WERI-Rb-1 (cell line): ENCODE measurements at regions not wholly inside any gene's neighbourhood (a gene's known extent, or its start where the extent isn't known, plus 50 kb on each side); places are given as distances from the start of the nearest gene placed in this dataset.

Experiments used
- DNase-seq: peaks from one replicate; pipeline ENCODE4 v3.0.0-alpha.2; 2020
- H3K27ac ChIP-seq: fragments of 250-450 bp; sonication (Bioruptor Pico); 2 replicates; pipeline ENCODE4 v1.5.1; 2020; ENCODE audit warnings: mild to moderate bottlenecking, moderate library complexity
- H3K27me3 ChIP-seq: fragments of 250-450 bp; sonication (Bioruptor Pico); 2 replicates; pipeline ENCODE4 v1.5.1; 2021; ENCODE audit warnings: mild to moderate bottlenecking, low read depth, moderate library complexity; ENCODE audit not compliant: insufficient read depth, severe bottlenecking
- H3K36me3 ChIP-seq: fragments of 250-450 bp; sonication (Bioruptor Pico); 2 replicates; pipeline ENCODE4 v1.5.1; 2020; ENCODE audit warnings: mild to moderate bottlenecking, moderate library complexity
- H3K4me3 ChIP-seq: 2 replicates; pipeline ENCODE4 v1.5.1; 2011; ENCODE audit warnings: low read depth, mild to moderate bottlenecking, control low read depth, low read length
- H3K9me3 ChIP-seq: fragments of 250-450 bp; sonication (Bioruptor Pico); 2 replicates; pipeline ENCODE4 v1.5.1; 2021; ENCODE audit warnings: mild to moderate bottlenecking, moderate library complexity; ENCODE audit not compliant: severe bottlenecking
- CTCF ChIP-seq: IDR thresholded peaks from 2 replicates; pipeline ENCODE4 v1.5.1; 2011; ENCODE audit warnings: low read depth, mild to moderate bottlenecking, control low read depth, inconsistent platforms, low read length

DNA sequence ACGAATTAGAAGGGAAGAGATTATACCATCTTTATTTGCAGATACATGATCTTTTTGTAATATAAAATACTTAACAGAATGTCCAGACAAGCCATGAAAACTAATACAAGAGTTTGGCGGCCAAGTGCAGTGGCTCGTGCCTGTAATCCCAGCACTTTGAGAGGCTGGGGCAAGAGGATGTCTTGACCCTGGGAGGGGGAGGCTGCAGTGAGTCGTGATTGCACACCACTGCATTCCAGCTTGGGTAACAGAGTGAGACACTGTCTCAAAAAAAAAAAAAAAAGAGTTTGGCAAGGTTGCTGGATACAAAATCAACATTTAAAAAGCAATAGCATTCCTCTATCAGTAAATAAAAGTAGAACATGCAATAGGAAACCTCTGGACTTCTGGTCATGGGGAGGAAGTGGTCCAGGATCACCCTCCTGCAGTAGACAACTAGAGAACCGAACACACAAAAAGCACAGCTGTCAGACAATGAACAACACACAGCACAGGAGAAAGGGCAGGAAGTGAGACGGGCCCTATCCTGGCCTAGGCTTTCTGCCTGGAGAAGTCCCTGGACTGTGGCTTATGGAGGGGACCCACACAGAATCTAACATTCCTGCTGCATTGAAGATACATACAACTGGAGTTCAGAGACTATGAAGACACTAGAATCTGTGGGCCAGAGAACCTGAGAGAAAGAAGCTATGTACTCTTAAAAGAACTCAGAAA, 118.9 kb upstream of the ARL4C start:
- H3K36me3 ChIP-seq = no peaks in the 10 kb centered on the region
- no peak for TF ChIP-seq CTCF
- no peak overlapping the region for H3K4me3 ChIP-seq
- no peaks in the 10 kb centered on the region for H3K9me3 ChIP-seq
- no peaks in the 10 kb centered on the region for H3K27me3 ChIP-seq
- H3K27ac ChIP-seq = no peak overlapping the region
- no peak for DNase-seq

DNA sequence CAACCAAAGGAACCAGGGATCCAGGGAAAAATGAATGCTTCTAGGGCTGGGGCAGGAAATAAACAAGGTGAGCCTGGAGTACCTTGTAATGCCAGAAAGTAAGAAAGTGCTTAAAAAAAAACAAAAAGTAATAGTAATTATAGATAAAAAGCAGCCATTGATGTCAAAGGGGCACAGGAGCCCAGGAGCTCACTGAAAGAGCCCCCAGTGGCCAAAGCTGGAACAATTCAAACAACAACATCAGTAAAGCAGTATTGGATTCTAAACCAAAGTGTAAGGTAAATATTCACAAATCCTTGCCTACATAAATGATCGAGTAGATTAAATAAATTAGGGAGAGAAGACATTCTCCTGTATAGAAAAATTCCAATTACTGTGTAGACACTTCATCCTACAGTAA, 114.3 kb upstream of the ARL4C start:
- Histone ChIP-seq H3K27me3 (no peaks in the 10 kb centered on the region), H3K36me3 (no peaks in the 10 kb centered on the region), H3K9me3 (no peaks in the 10 kb centered on the region), H3K27ac (no peak overlapping the region), H3K4me3 (no peak overlapping the region)
- TF ChIP-seq CTCF = peak; percentile 34
- no peak for DNase-seq

- no peaks in the 10 kb centered on the region for H3K9me3 ChIP-seq
- H3K36me3 ChIP-seq = no peaks in the 10 kb centered on the region
- no peak overlapping the region for H3K27ac ChIP-seq
- no peak overlapping the region for H3K4me3 ChIP-seq
- DNase-seq = no peak
- no peaks in the 10 kb centered on the region for H3K27me3 ChIP-seq
- no peak for TF ChIP-seq CTCF
These were observed 112.1 kb upstream of the ARL4C start for GRCh38 chr2:234608946-234609345.

DNA sequence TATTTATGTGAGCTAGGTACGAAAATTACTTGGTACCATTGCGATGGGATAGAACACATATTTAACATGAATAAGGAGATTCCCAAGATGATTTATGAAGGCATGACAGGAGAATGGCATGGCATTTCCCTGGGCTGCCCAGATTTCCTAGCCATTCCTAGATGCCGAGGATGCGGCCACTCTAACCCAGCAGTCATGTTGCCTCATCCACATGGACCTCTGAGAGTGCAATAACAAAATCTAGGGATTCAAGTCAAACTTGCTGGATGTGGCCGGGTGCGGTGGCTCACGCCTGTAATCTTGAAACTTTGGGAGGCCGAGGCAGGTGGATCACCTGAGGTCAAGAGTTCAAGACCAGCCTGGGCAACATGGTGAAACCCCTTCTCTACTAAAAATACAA, 110.8 kb upstream of the ARL4C start:
- no peaks in the 10 kb centered on the region for H3K9me3 ChIP-seq
- no peaks in the 10 kb centered on the region for H3K36me3 ChIP-seq
- H3K4me3 ChIP-seq = no peak overlapping the region
- H3K27ac ChIP-seq = no peak overlapping the region
- TF ChIP-seq CTCF = no peak
- no peaks in the 10 kb centered on the region for H3K27me3 ChIP-seq
- no peak for DNase-seq

DNA sequence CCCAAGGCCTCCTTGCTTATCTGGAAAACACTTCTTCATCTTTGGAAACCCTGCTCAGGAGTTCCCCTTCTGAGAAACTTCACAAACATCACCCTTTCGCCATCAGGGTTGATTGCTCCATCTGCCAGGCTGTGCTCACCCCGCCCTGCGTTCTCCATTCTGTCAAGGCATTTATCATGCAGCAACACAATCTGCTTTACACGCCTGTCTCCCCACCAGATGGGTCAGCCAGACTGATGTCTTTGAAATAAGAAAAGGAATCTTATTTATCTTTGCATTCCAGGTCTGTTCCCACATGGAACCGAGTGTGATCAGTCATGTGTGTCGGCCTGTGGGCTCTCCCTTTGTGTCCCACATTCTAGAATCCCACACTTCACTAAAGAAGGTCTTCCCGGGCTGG, 110.0 kb upstream of the ARL4C start:
- no peaks in the 10 kb centered on the region for H3K9me3 ChIP-seq
- no peak overlapping the region for H3K4me3 ChIP-seq
- no peaks in the 10 kb centered on the region for H3K27me3 ChIP-seq
- no peaks in the 10 kb centered on the region for H3K36me3 ChIP-seq
- H3K27ac ChIP-seq = peak overlapping the region; percentile 55
- DNase-seq = peak; percentile 78
- TF ChIP-seq CTCF = no peak

GRCh38 chr2:234603619-234604018, 106.7 kb upstream of the ARL4C start:
- peak; percentile 39; the same call in 1 of the 2 replicates for TF ChIP-seq CTCF
- no peak for DNase-seq
- H3K27ac ChIP-seq = no peak overlapping the region

More at GRCh38 chr2:234603619-234604018, 106.7 kb upstream of the ARL4C start:
- H3K4me3 ChIP-seq = no peak overlapping the region
- H3K27me3 ChIP-seq = no peaks in the 10 kb centered on the region
- no peaks in the 10 kb centered on the region for H3K9me3 ChIP-seq
- H3K36me3 ChIP-seq = no peaks in the 10 kb centered on the region
